Ascending aorta (tissue), 2 donors: ENCODE measurements at regions not wholly inside any gene's neighbourhood (a gene's known extent, or its start where the extent isn't known, plus 50 kb on each side); places are given as distances from the start of the nearest gene placed in this dataset.

Experiments
- DNase-seq, 2 donors: peaks; one replicate each; pipeline ENCODE4 v3.0.0-alpha.2; 2019; ENCODE audit warnings: low spot score in 2 of 2
- H3K27ac ChIP-seq, 2 donors: fragments of 200-600 bp; sonication (generic); one replicate each; pipeline ENCODE4 v1.5.1; 2016 to 2017; ENCODE audit warnings: mild to moderate bottlenecking in 1 of 2
- H3K27me3 ChIP-seq: fragments of 200-600 bp; sonication (generic); one replicate; pipeline ENCODE4 v1.5.1; 2017
- H3K36me3 ChIP-seq, 2 donors: fragments of 200-600 bp; sonication (generic); one replicate each; pipeline ENCODE4 v1.5.1; 2016
- H3K4me1 ChIP-seq, 2 donors: fragments of 200-600 bp; sonication (generic); one replicate each; pipeline ENCODE4 v1.5.1; 2016 to 2017; ENCODE audit warnings: mild to moderate bottlenecking in 1 of 2
- H3K4me3 ChIP-seq, 2 donors: fragments of 200-600 bp; sonication (generic); one replicate each; pipeline ENCODE4 v1.5.1; 2016 to 2017; ENCODE audit warnings: mild to moderate bottlenecking in 1 of 2
- H3K9me3 ChIP-seq, 2 donors: fragments of 200-600 bp; sonication (generic); one replicate each; pipeline ENCODE4 v1.5.1; 2016
- intact Hi-C: fragments of 100-400 bp; cut with DNase I; formaldehyde crosslinking; loops from one replicate; pipeline ENCODE4 v1.15.1; 2023
- TF ChIP-seq, protein P1 (sequence below), 3 experiments: fragments of 200-600 bp in 2 of 3; fragments of 450-650 bp in 1 of 3; sonication (generic) in 2 of 3; IDR thresholded peaks; one replicate each; pipeline ENCODE4 v1.5.1; 2016 to 2019; ENCODE audit warnings: antibody characterized with exemption in 3 of 3, mild to moderate bottlenecking in 1 of 3, moderate library complexity in 1 of 3

DNA sequence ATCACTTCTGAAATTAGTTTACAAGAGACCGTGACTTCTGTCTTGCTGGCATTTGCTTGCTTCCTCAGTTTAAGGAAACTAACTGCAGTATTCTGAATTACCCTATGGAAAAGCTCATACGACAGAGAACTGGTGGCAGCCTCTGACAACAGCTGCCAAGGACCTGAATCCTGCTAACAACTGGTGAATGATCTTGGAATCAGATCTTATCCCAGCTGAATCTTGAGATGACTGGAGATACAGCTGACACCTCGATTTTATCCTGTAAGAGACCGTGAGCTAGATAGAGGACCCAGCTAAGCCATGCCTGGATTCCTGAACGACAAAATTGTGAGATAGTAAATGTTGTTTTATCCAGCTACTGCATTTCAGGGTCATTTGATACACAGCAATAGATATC, 202.3 kb downstream of the OGFRL1 start:
- intact Hi-C loops = loop anchor here (5.0 kb wide), 1 partner anchor 69 kb away; no protein-coding TSS in a partner anchor
- no peak overlapping the region for H3K4me3 ChIP-seq

DNA sequence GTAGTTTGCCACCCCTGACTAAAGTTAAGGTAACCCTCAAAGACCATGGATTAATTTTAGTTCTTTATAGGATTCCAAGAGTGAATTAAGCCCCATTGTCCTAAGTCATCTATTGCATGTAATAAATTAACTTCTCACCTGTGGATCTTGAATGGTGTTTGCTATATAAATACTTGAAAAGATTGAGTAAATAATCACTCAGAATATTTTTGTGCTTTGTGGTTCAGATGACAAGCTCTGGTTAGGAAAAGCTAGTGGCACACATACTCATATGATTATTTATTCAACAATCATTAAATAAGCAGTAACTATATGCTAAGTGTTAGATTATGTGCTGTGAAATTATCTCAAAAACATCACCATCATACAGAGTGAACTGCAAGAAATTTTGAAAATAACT, 203.2 kb downstream of the OGFRL1 start:
- Histone ChIP-seq H3K4me3 (no peak overlapping the region), H3K9me3 (no peaks in the 10 kb centered on the region), H3K27ac (no peak overlapping the region), H3K4me1 (peaks cover 2 to 21% of the 10 kb centered on the region in 2 donors), H3K36me3 (no peaks in the 10 kb centered on the region), H3K27me3 (no peaks in the 10 kb centered on the region)
- TF ChIP-seq, protein P1, sequence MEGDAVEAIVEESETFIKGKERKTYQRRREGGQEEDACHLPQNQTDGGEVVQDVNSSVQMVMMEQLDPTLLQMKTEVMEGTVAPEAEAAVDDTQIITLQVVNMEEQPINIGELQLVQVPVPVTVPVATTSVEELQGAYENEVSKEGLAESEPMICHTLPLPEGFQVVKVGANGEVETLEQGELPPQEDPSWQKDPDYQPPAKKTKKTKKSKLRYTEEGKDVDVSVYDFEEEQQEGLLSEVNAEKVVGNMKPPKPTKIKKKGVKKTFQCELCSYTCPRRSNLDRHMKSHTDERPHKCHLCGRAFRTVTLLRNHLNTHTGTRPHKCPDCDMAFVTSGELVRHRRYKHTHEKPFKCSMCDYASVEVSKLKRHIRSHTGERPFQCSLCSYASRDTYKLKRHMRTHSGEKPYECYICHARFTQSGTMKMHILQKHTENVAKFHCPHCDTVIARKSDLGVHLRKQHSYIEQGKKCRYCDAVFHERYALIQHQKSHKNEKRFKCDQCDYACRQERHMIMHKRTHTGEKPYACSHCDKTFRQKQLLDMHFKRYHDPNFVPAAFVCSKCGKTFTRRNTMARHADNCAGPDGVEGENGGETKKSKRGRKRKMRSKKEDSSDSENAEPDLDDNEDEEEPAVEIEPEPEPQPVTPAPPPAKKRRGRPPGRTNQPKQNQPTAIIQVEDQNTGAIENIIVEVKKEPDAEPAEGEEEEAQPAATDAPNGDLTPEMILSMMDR (IDR thresholded peaks at IDR 0.05) = no peak
- DNase-seq = no peak
- intact Hi-C loops = loop anchor here (5.0 kb wide), 1 partner anchor 70 kb away; no protein-coding TSS in a partner anchor

More for the DNA sequence above, 202.3 kb downstream of the OGFRL1 start:
- Histone ChIP-seq H3K27ac (peak overlapping the region in 1 of 2 donors; percentile 23), H3K27me3 (no peaks in the 10 kb centered on the region), H3K9me3 (no peaks in the 10 kb centered on the region), H3K36me3 (no peaks in the 10 kb centered on the region), H3K4me1 (peaks cover 5 to 26% of the 10 kb centered on the region in 2 donors)
- DNase-seq = no peak
- TF ChIP-seq, protein P1 (IDR thresholded peaks at IDR 0.05) = no peak

DNA sequence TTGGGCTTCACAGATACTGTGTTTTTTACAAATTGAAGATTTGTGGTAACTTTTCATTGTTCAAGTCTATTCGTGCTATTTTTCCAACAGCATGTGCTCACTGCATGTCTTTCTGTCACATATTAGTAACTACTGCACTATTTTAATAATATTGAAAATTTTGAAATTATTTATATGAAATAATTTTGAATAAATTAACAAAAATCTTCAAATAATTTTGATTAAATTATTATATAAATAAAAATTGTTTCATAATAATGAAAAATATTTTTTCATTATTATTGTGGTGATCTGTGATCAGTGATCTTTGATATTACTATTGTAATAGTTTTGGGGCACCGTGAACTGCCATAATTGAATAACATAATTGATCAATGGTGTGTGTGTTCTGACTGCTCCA, 204.1 kb downstream of the OGFRL1 start:
- DNase-seq = no peak
- H3K27ac ChIP-seq = no peak overlapping the region
- intact Hi-C loops = loop anchor here (5.0 kb wide), 1 partner anchor 70 kb away; no protein-coding TSS in a partner anchor

DNA sequence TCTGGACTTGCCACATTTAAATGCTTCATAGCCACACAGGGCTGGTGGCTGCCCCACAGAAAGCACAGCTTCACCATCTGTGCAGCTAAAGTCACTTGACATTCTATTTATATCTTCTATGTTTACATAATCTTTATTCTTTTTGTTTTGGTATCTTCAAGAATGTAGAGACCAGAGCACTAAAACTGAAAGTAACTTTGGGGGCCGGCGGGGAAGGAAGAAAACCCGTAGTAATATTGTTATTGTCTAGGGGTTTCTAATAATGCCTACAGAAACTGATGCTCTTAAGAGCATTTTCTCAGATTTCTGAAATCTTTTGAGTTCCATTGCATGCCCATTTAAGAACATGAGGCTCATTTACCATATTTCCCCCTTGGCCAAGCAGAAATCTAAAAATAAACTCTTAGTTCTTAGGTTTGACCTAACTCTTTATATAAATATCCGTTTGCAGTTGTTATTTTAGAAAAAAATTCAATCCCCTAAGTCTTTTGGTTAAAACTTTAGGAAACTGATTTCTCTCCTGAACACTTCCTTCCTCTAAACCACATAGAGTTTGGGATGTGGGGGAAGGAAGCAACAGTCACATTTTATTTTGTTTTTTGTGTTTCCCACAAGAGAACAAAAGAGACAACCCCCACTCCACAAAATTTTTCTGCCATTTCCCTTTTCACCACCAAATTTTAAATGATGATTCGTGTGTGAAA, 207.6 kb downstream of the OGFRL1 start:
- peak overlapping the region; percentile 69 to 80 for H3K27ac ChIP-seq
- intact Hi-C loops = loop anchor here (2.0 kb wide), 1 partner anchor 27 kb away; no protein-coding TSS in a partner anchor
- H3K27me3 ChIP-seq = no peaks in the 10 kb centered on the region
- H3K9me3 ChIP-seq = no peaks in the 10 kb centered on the region
- no peaks in the 10 kb centered on the region for H3K36me3 ChIP-seq
- TF ChIP-seq, protein P1 (IDR thresholded peaks at IDR 0.05) = no peak
- no peak for DNase-seq
- H3K4me1 ChIP-seq = peaks cover 0 to 8% of the 10 kb centered on the region in 2 donors
- peak overlapping the region; percentile 41 to 53 for H3K4me3 ChIP-seq

More for the DNA sequence above, 204.1 kb downstream of the OGFRL1 start:
- peaks cover 0 to 22% of the 10 kb centered on the region in 2 donors for H3K4me1 ChIP-seq
- TF ChIP-seq, protein P1 (IDR thresholded peaks at IDR 0.05) = no peak
- H3K9me3 ChIP-seq = no peaks in the 10 kb centered on the region
- no peaks in the 10 kb centered on the region for H3K36me3 ChIP-seq
- no peaks in the 10 kb centered on the region for H3K27me3 ChIP-seq
- H3K4me3 ChIP-seq = no peak overlapping the region

DNA sequence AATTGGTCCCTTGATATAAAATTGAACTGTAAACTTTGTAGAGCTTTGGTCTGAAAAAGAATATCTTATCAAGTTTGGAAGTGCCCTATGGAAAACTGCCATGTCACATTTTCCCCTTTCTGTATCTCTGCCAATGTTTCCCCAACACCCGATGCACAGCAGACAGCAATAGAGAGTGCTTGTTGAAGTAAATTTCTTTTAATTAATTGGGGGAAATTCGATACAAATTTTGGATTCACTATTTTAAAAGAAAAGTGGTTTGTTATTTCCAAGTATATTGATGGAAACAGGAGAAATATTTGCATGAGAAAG, 208.1 kb downstream of the OGFRL1 start:
- TF ChIP-seq, protein P1 (IDR thresholded peaks at IDR 0.05) = no peak
- H3K27me3 ChIP-seq = no peaks in the 10 kb centered on the region
- no peak for DNase-seq

More for the DNA sequence above, 208.1 kb downstream of the OGFRL1 start:
- H3K9me3 ChIP-seq = no peaks in the 10 kb centered on the region
- H3K4me3 ChIP-seq = peak overlapping the region; percentile 41 to 53
- H3K36me3 ChIP-seq = no peaks in the 10 kb centered on the region
- intact Hi-C loops = loop anchor here (2.0 kb wide), 1 partner anchor 28 kb away; no protein-coding TSS in a partner anchor
- peaks cover 0 to 8% of the 10 kb centered on the region in 2 donors for H3K4me1 ChIP-seq
- H3K27ac ChIP-seq = peak overlapping the region; percentile 69 to 80
